ENCODE measurements at regions not wholly inside any gene's neighbourhood (a gene's known extent, or its start where the extent isn't known, plus 50 kb on each side); places are given as distances from the start of the nearest gene placed in this dataset.
"Not testable (repeated sequence)": the region's sequence is repeated elsewhere in the genome, so short reads cannot be mapped to it uniquely, and the experiment has no call there.

GRCh38 chr21:35309316-35309715, 260.2 kb upstream of the RUNX1 start:
- no peak for DNase-seq (ENCODE audit: low read depth)

- DNase-seq (ENCODE audit: low read depth), result no peak
These were observed 254.0 kb upstream of the RUNX1 start for GRCh38 chr21:35303085-35303484.

GRCh38 chr21:35298757-35299156, 249.7 kb upstream of the RUNX1 start:
- no peak for DNase-seq (ENCODE audit: low read depth)

GRCh38 chr21:35297665-35298064, 248.6 kb upstream of the RUNX1 start:
- no peak for DNase-seq (ENCODE audit: low read depth)

GRCh38 chr21:35294231-35294898, 245.3 kb upstream of the RUNX1 start:
- DNase-seq (ENCODE audit: low read depth), result no peak

GRCh38 chr21:35291973-35292627, 243.0 kb upstream of the RUNX1 start:
- DNase-seq (ENCODE audit: low read depth), result no peak

- no peak for DNase-seq (ENCODE audit: low read depth)
These were observed 241.9 kb upstream of the RUNX1 start for GRCh38 chr21:35291034-35291433.

GRCh38 chr21:35288238-35288637, 239.1 kb upstream of the RUNX1 start:
- no peak for DNase-seq (ENCODE audit: low read depth)

GRCh38 chr21:35284199-35284598, 235.1 kb upstream of the RUNX1 start:
- DNase-seq (ENCODE audit: low read depth), result no peak

- DNase-seq (ENCODE audit: low read depth), result no peak
These were observed 233.8 kb upstream of the RUNX1 start for GRCh38 chr21:35282944-35283343.

GRCh38 chr21:35281956-35282355, 232.9 kb upstream of the RUNX1 start:
- DNase-seq (ENCODE audit: low read depth), result no peak

- DNase-seq (ENCODE audit: low read depth), result no peak
These were observed 231.1 kb upstream of the RUNX1 start for GRCh38 chr21:35280231-35280630.

- no peak for DNase-seq (ENCODE audit: low read depth)
These were observed 226.7 kb upstream of the RUNX1 start for GRCh38 chr21:35275776-35276175.

GRCh38 chr21:35274923-35275322, 225.8 kb upstream of the RUNX1 start:
- DNase-seq (ENCODE audit: low read depth), result no peak

GRCh38 chr21:35274090-35274489, 225.0 kb upstream of the RUNX1 start:
- DNase-seq (ENCODE audit: low read depth), result no peak

- no peak for DNase-seq (ENCODE audit: low read depth)
These were observed 224.2 kb upstream of the RUNX1 start for GRCh38 chr21:35273333-35273732.

GRCh38 chr21:35271344-35272118, 222.4 kb upstream of the RUNX1 start:
- DNase-seq (ENCODE audit: low read depth), result not testable (repeated sequence)

- no peak for DNase-seq (ENCODE audit: low read depth)
These were observed 219.7 kb upstream of the RUNX1 start for GRCh38 chr21:35268817-35269216.

GRCh38 chr21:35268261-35268660, 219.2 kb upstream of the RUNX1 start:
- DNase-seq (ENCODE audit: low read depth), result no peak

- DNase-seq (ENCODE audit: low read depth), result no peak
These were observed 217.4 kb upstream of the RUNX1 start for GRCh38 chr21:35266546-35266945.

GRCh38 chr21:35265170-35265877, 216.2 kb upstream of the RUNX1 start:
- DNase-seq (ENCODE audit: low read depth), result no peak

GRCh38 chr21:35259457-35259856, 210.4 kb upstream of the RUNX1 start:
- no peak for DNase-seq (ENCODE audit: low read depth)

GRCh38 chr21:35258521-35258920, 209.4 kb upstream of the RUNX1 start:
- DNase-seq (ENCODE audit: low read depth), result no peak
